Endothelial cell of umbilical vein (primary cell): ENCODE measurements at regions not wholly inside any gene's neighbourhood (a gene's known extent, or its start where the extent isn't known, plus 50 kb on each side); places are given as distances from the start of the nearest gene placed in this dataset.

Experiments used
- BruUV-seq: library from RNA; stranded (reverse); fragments of 400-500 nt; replicated peaks from 2 replicates; lab custom pipeline; 2021; lab: Mats Ljungman, UMichigan
- CTCF ChIA-PET: fragments of 300-600, 350-600 bp; sonication (Branson Sonifier 250); formaldehyde crosslinking; loops from one replicate; lab custom pipeline; 2021; ENCODE audit warnings: antibody characterized with exemption, inconsistent platforms; lab: Charles Lee
- POLR2A ChIA-PET: fragments of 300-600, 350-600 bp; sonication (Branson Sonifier 250); formaldehyde crosslinking; loops from one replicate; lab custom pipeline; 2021; ENCODE audit warnings: antibody characterized with exemption, inconsistent platforms; lab: Charles Lee
- DNase-seq: peaks from one replicate; pipeline ENCODE4 v3.0.0-alpha.2; 2011; ENCODE audit warnings: low read depth, low spot score
- FAIRE-seq: peaks from 2 replicates; lab custom pipeline; 2011; peaks lifted over from hg19 to GRCh38; lab: Jason Lieb, UNC
- H2AFZ ChIP-seq: 2 replicates; pipeline ENCODE4 v1.6.0; 2012; ENCODE audit warnings: low read depth, low read length, control low read depth, inconsistent platforms
- H3K27ac ChIP-seq: 2 replicates; pipeline ENCODE4 v1.5.1; 2011; ENCODE audit warnings: low read depth, mild to moderate bottlenecking, control low read depth, low read length, moderate library complexity; ENCODE audit not compliant: insufficient read depth
- H3K27me3 ChIP-seq, 2 experiments: 2 replicates each; pipeline versions ENCODE4 v1.6.0 to v1.6.1; 2011; ENCODE audit warnings: low read length in 2 of 2, mixed read lengths in 1 of 2; ENCODE audit not compliant: control insufficient read depth in 2 of 2, insufficient read depth in 2 of 2
- H3K36me3 ChIP-seq, 2 experiments: 2 replicates in 1 of 2; 3 replicates in 1 of 2; pipeline ENCODE4 v1.5.1; 2011; ENCODE audit warnings: low read length in 2 of 2, mild to moderate bottlenecking in 1 of 2, moderate library complexity in 1 of 2; ENCODE audit not compliant: control insufficient read depth in 2 of 2, insufficient read depth in 2 of 2; ENCODE audit errors: extremely low read depth in 1 of 2
- H3K4me1 ChIP-seq: 3 replicates; pipeline ENCODE4 v1.5.1; 2011; ENCODE audit warnings: mild to moderate bottlenecking, low read length; ENCODE audit not compliant: control insufficient read depth, insufficient read depth; ENCODE audit errors: extremely low read depth
- H3K4me2 ChIP-seq: 2 replicates; pipeline ENCODE4 v1.6.1; 2011; ENCODE audit warnings: low read length, control low read depth, mixed read lengths; ENCODE audit not compliant: insufficient read depth
- H3K4me3 ChIP-seq, 3 experiments: fragments of 200-600 bp in 1 of 3; sonication (generic), shearing (Covaris generic) in 1 of 3; replicated peaks in 1 of 3; 2 replicates each; pipeline ENCODE4 v1.5.1; 2011 to 2016; ENCODE audit warnings: control low read depth in 3 of 3, low read length in 3 of 3, mild to moderate bottlenecking in 2 of 3, inconsistent platforms in 1 of 3, low read depth in 1 of 3, moderate library complexity in 1 of 3; ENCODE audit not compliant: insufficient read depth in 1 of 3
- H3K79me2 ChIP-seq: 2 replicates; pipeline ENCODE4 v1.6.0; 2012; ENCODE audit warnings: low read length, inconsistent platforms; ENCODE audit not compliant: control insufficient read depth, insufficient read depth
- H3K9ac ChIP-seq: replicated peaks from 2 replicates; pipeline ENCODE3; 2011; ENCODE audit warnings: low read length, control low read depth; ENCODE audit not compliant: insufficient read depth; ENCODE audit errors: extremely low read depth
- H3K9me1 ChIP-seq: replicated peaks from 3 replicates; pipeline ENCODE4 v1.6.0; 2011; ENCODE audit warnings: mild to moderate bottlenecking, low read length; ENCODE audit not compliant: control insufficient read depth, insufficient read depth; ENCODE audit errors: extremely low read depth
- H3K9me3 ChIP-seq: replicated peaks from 2 replicates; pipeline ENCODE4 v1.5.1; 2012; ENCODE audit warnings: low read length, inconsistent platforms; ENCODE audit not compliant: control insufficient read depth, insufficient read depth
- H4K20me1 ChIP-seq: replicated peaks from 2 replicates; pipeline ENCODE3; 2011; ENCODE audit warnings: mild to moderate bottlenecking, low read length; ENCODE audit not compliant: control insufficient read depth, insufficient read depth; ENCODE audit errors: extremely low read depth
- CTCF ChIP-seq, 2 donors: IDR thresholded peaks; 1 replicate in 1 of 2; 2 replicates in 1 of 2; pipeline ENCODE4 v1.5.1; 2011; ENCODE audit warnings: low read length in 2 of 2, mild to moderate bottlenecking in 2 of 2, moderate library complexity in 2 of 2, control low read depth in 1 of 2, inconsistent platforms in 1 of 2, low read depth in 1 of 2; ENCODE audit not compliant: insufficient read depth in 1 of 2; ENCODE audit errors: extremely low read depth in 1 of 2
- EZH2 ChIP-seq: IDR thresholded peaks from 2 replicates; pipeline ENCODE4 v1.6.1; 2012; ENCODE audit warnings: borderline replicate concordance, low read depth, mild to moderate bottlenecking, moderate library complexity, low read length, inconsistent platforms; ENCODE audit not compliant: severe bottlenecking
- FOS ChIP-seq: IDR thresholded peaks from 2 replicates; pipeline ENCODE4 v1.6.1; 2011; ENCODE audit warnings: mild to moderate bottlenecking, low read length, moderate library complexity, borderline replicate concordance; ENCODE audit not compliant: insufficient read depth
- GATA2 ChIP-seq: IDR thresholded peaks from 2 replicates; pipeline ENCODE4 v1.7.0; 2011; ENCODE audit warnings: low read depth, mild to moderate bottlenecking, moderate library complexity, mixed read lengths, low read length; ENCODE audit not compliant: insufficient read length, insufficient read depth
- JUN ChIP-seq: IDR thresholded peaks from 2 replicates; pipeline ENCODE4 v1.6.1; 2011; ENCODE audit warnings: borderline replicate concordance, low read depth; ENCODE audit not compliant: insufficient read length, insufficient read depth
- MAX ChIP-seq: IDR thresholded peaks from 2 replicates; pipeline ENCODE4 v1.6.1; 2011; ENCODE audit not compliant: insufficient read depth, insufficient read length
- MYC ChIP-seq: IDR thresholded peaks from one replicate; pipeline ENCODE4 v1.6.1; 2011; ENCODE audit warnings: mild to moderate bottlenecking, low read depth, low read length
- POLR2A ChIP-seq: IDR thresholded peaks from 2 replicates; pipeline ENCODE4 v1.6.1; 2012; ENCODE audit warnings: low read depth, mild to moderate bottlenecking, control low read depth, low read length
- POLR2AphosphoS5 ChIP-seq: IDR thresholded peaks from 2 replicates; pipeline ENCODE4 v1.6.1; 2012; ENCODE audit warnings: low read depth, mild to moderate bottlenecking, control low read depth, low read length, moderate library complexity; ENCODE audit not compliant: insufficient read depth
- dilution Hi-C: fragments of 300-500 bp; cut with MboI; formaldehyde crosslinking; loops from one replicate; pipeline ENCODE4 v1.15.0; 2019; ENCODE audit warnings: low sequenced_read_pairs; ENCODE audit not compliant: extremely low pct_ligation_motif_present
- intact Hi-C: fragments of 100-400 bp; cut with micrococcal nuclease; formaldehyde crosslinking; loops from one replicate; pipeline ENCODE4 v1.10.0; 2022

- H3K9me1 ChIP-seq, result no peaks in the 10 kb centered on the region
- BruUV-seq, result no TSS peak
- H3K36me3 ChIP-seq, result no peaks in the 10 kb centered on the region
- POLR2A ChIA-PET, result no interaction called here
- H4K20me1 ChIP-seq, result no peaks in the 10 kb centered on the region
- no peak overlapping the region for H2AFZ ChIP-seq
- no peak overlapping the region for H3K27ac ChIP-seq
- H3K9ac ChIP-seq, result no peak overlapping the region
- no peak for FAIRE-seq
- CTCF ChIA-PET, result no interaction called here
- H3K4me3 ChIP-seq, result no peak overlapping the region
- dilution Hi-C loops (no loop called here), intact Hi-C loops (no loop called here)
- no peaks in the 10 kb centered on the region for H3K27me3 ChIP-seq
- peaks cover 2% of the 10 kb centered on the region for H3K9me3 ChIP-seq
- H3K4me2 ChIP-seq, result no peak overlapping the region
- H3K79me2 ChIP-seq, result no peaks in the 10 kb centered on the region
- no peak for DNase-seq
- H3K4me1 ChIP-seq, result no peaks in the 10 kb centered on the region
- TF ChIP-seq POLR2A (no peak), EZH2 (no peak), FOS (no peak), POLR2AphosphoS5 (no peak), GATA2 (no peak), MYC (no peak), MAX (no peak), JUN (no peak), CTCF (IDR thresholded peaks at IDR 0.05; ENCODE audit: extremely low read depth in 1 of 2, insufficient read depth in 1 of 2, low read depth in 1 of 2, low read length in 2 of 2) (no peak)
Observed at GRCh38 chr4:27819246-27819645, 958.6 kb downstream of the STIM2 start.
